ENCODE measurements at regions not wholly inside any gene's neighbourhood (a gene's known extent, or its start where the extent isn't known, plus 50 kb on each side); places are given as distances from the start of the nearest gene placed in this dataset.

GRCh38 chr5:89105836-89106235, 222.9 kb upstream of the MEF2C start:
- DNase-seq: no peak

- no peak for DNase-seq
These were observed 222.2 kb upstream of the MEF2C start for GRCh38 chr5:89105171-89105695.

- no peak for DNase-seq
These were observed 215.3 kb upstream of the MEF2C start for GRCh38 chr5:89098199-89098756.

GRCh38 chr5:89097103-89097502, 214.1 kb upstream of the MEF2C start:
- DNase-seq: peak; percentile 45

- no peak for DNase-seq
These were observed 212.4 kb upstream of the MEF2C start for GRCh38 chr5:89095341-89095740.

GRCh38 chr5:89090037-89090436, 207.1 kb upstream of the MEF2C start:
- no peak for DNase-seq

- no peak for DNase-seq
These were observed 204.8 kb upstream of the MEF2C start for GRCh38 chr5:89087551-89088318.

- no peak for DNase-seq
These were observed 204.1 kb upstream of the MEF2C start for GRCh38 chr5:89087128-89087527.

- no peak for DNase-seq
These were observed 203.6 kb upstream of the MEF2C start for GRCh38 chr5:89086390-89087086.

GRCh38 chr5:89083791-89084190, 200.8 kb upstream of the MEF2C start:
- no peak for DNase-seq

- DNase-seq: peak; percentile 6
These were observed 198.4 kb upstream of the MEF2C start for GRCh38 chr5:89081360-89081759.

- DNase-seq: no peak
These were observed 197.6 kb upstream of the MEF2C start for GRCh38 chr5:89080467-89081116.

GRCh38 chr5:89072842-89073672, 190.1 kb upstream of the MEF2C start:
- no peak for DNase-seq

GRCh38 chr5:89071941-89072331, 189.0 kb upstream of the MEF2C start:
- DNase-seq: no peak

- DNase-seq: no peak
These were observed 188.3 kb upstream of the MEF2C start for GRCh38 chr5:89071101-89071940.

GRCh38 chr5:89069591-89069990, 186.6 kb upstream of the MEF2C start:
- no peak for DNase-seq

GRCh38 chr5:89067362-89067761, 184.4 kb upstream of the MEF2C start:
- DNase-seq: no peak

GRCh38 chr5:89065919-89066318, 182.9 kb upstream of the MEF2C start:
- DNase-seq: no peak

GRCh38 chr5:89064736-89065135, 181.8 kb upstream of the MEF2C start:
- no peak for DNase-seq

GRCh38 chr5:89064054-89064453, 181.1 kb upstream of the MEF2C start:
- DNase-seq: no peak

- DNase-seq: no peak
These were observed 177.8 kb upstream of the MEF2C start for GRCh38 chr5:89060768-89061167.

- DNase-seq: no peak
These were observed 176.3 kb upstream of the MEF2C start for GRCh38 chr5:89059274-89059673.

Measured in COR-L47 (cell line).